HepG2 (cell line): ENCODE measurements at regions not wholly inside any gene's neighbourhood (a gene's known extent, or its start where the extent isn't known, plus 50 kb on each side); places are given as distances from the start of the nearest gene placed in this dataset.

Source experiments
- ATAC-seq: fragments of 200-7000 bp; cut with Tn5 transposase; 3 replicates; pipeline ENCODE4 v1.9.1; 2020; ENCODE audit warnings: mild to moderate bottlenecking, moderate library complexity
- BruUV-seq: library from RNA; stranded (reverse); fragments of 400-500 nt; replicated peaks from 2 replicates; lab custom pipeline; 2021; lab: Mats Ljungman, UMichigan
- CTCF ChIA-PET: fragments of 300-600 bp; formaldehyde crosslinking; extraction: SDS; loops from one replicate; lab custom pipeline; 2021; ENCODE audit warnings: low total read pairs, inconsistent platforms, low intra/inter-chr PET ratio; lab: Yijun Ruan, JAX
- POLR2A ChIA-PET: fragments of 350-600 bp; sonication (Branson Sonifier 250); formaldehyde crosslinking; loops from one replicate; lab custom pipeline; 2020; ENCODE audit warnings: antibody characterized with exemption, inconsistent platforms; lab: Yijun Ruan, JAX
- DNase-seq: peaks from one replicate; pipeline ENCODE4 v3.0.0-alpha.2; 2015; ENCODE audit warnings: low spot score
- FAIRE-seq: peaks from 3 replicates; lab custom pipeline; 2011; peaks lifted over from hg19 to GRCh38; lab: Jason Lieb, UNC
- H2AFZ ChIP-seq: one replicate; pipeline ENCODE4 v1.6.1; 2011; ENCODE audit warnings: low read length, inconsistent platforms
- H3K27ac ChIP-seq: fragments of 300-600 bp; 3 replicates; pipeline ENCODE4 v1.8.0; 2011; ENCODE audit warnings: mixed run types, mild to moderate bottlenecking, mixed read lengths, low read length, inconsistent platforms; ENCODE audit not compliant: insufficient read depth; ENCODE audit errors: extremely low read length
- H3K27me3 ChIP-seq, 2 experiments: fragments of 200-600 bp in 1 of 2; 2 replicates in 1 of 2; 3 replicates in 1 of 2; pipeline versions ENCODE4 v1.6.0 to v1.8.0; 2011; ENCODE audit warnings: low read length in 2 of 2, mild to moderate bottlenecking in 2 of 2, moderate library complexity in 2 of 2, inconsistent platforms in 1 of 2; ENCODE audit not compliant: insufficient read depth in 2 of 2, control insufficient read depth in 1 of 2
- H3K36me3 ChIP-seq, 2 experiments: fragments of 200-600 bp in 1 of 2; replicated peaks in 1 of 2; 2 replicates in 1 of 2; 3 replicates in 1 of 2; pipeline versions ENCODE4 v1.5.1 to v1.8.0; 2011; ENCODE audit warnings: low read length in 2 of 2, inconsistent platforms in 1 of 2; ENCODE audit not compliant: insufficient read depth in 2 of 2, control insufficient read depth in 1 of 2
- H3K4me1 ChIP-seq: 2 replicates; pipeline ENCODE4 v1.5.1; 2012; ENCODE audit warnings: low read length, inconsistent platforms; ENCODE audit not compliant: insufficient read depth
- H3K4me2 ChIP-seq: 2 replicates; pipeline ENCODE4 v1.6.0; 2011; ENCODE audit warnings: low read depth, low read length, inconsistent platforms
- H3K4me3 ChIP-seq, 3 experiments: fragments of 200-600 bp in 1 of 3; sonication (generic), shearing (Covaris generic) in 1 of 3; replicated peaks in 1 of 3; 2 replicates each; pipeline ENCODE4 v1.5.1; 2011 to 2016; ENCODE audit warnings: low read length in 3 of 3, inconsistent platforms in 2 of 3, low read depth in 2 of 3, mild to moderate bottlenecking in 2 of 3, control low read depth in 1 of 3, mixed read lengths in 1 of 3; ENCODE audit not compliant: insufficient read depth in 1 of 3
- H3K79me2 ChIP-seq: one replicate; pipeline ENCODE4 v1.6.1; 2011; ENCODE audit warnings: low read length, inconsistent platforms; ENCODE audit not compliant: insufficient read depth
- H3K9ac ChIP-seq: 2 replicates; pipeline ENCODE4 v1.6.0; 2011; ENCODE audit warnings: mild to moderate bottlenecking, low read depth, low read length, inconsistent platforms; ENCODE audit not compliant: insufficient read depth
- H3K9me3 ChIP-seq: 2 replicates; pipeline ENCODE4 v1.5.1; 2012; ENCODE audit warnings: mild to moderate bottlenecking, low read length
- H4K20me1 ChIP-seq: 2 replicates; pipeline ENCODE4 v1.6.0; 2011; ENCODE audit warnings: inconsistent platforms, mild to moderate bottlenecking, low read length, moderate library complexity; ENCODE audit not compliant: insufficient read depth
- KDM3A ChIP-seq: IDR thresholded peaks from 2 replicates; pipeline ENCODE4 v1.6.1; 2018; ENCODE audit warnings: low read depth, missing compliant biosample characterization
- MTA3 ChIP-seq: sonication (generic); formaldehyde crosslinking; IDR thresholded peaks from 2 replicates; pipeline ENCODE4 v1.4.0; 2020; ENCODE audit warnings: missing genetic modification reagents
- NFE2L2 ChIP-seq: fragments of 150-350 bp; IDR thresholded peaks from 2 replicates; pipeline ENCODE4 v1.6.1; 2014; ENCODE audit warnings: low read length
- NR0B2 ChIP-seq: sonication (generic); formaldehyde crosslinking; IDR thresholded peaks from 2 replicates; pipeline ENCODE4 v1.4.0; 2020; ENCODE audit warnings: mild to moderate bottlenecking, missing genetic modification reagents
- POLR2AphosphoS2 ChIP-seq: IDR thresholded peaks from 2 replicates; pipeline ENCODE4 v1.6.1; 2011; ENCODE audit warnings: low read depth, low read length, improper control_type of control experiment
- U2AF2 ChIP-seq: fragments of 200-400 bp; formaldehyde crosslinking; IDR thresholded peaks from 2 replicates; pipeline ENCODE4 v1.6.1; 2017; ENCODE audit warnings: low read depth, mild to moderate bottlenecking, low read length
- ZMAT3 ChIP-seq: sonication (generic); formaldehyde crosslinking; conservative IDR thresholded peaks from 2 replicates; pipeline ENCODE4 v1.7.0; 2021; ENCODE audit warnings: missing genetic modification reagents
- ZNF160 ChIP-seq: sonication (generic); formaldehyde crosslinking; IDR thresholded peaks from 2 replicates; pipeline ENCODE4 v1.8.0; 2022; ENCODE audit warnings: mild to moderate bottlenecking, inconsistent platforms, missing genetic modification reagents
- ZNF317 ChIP-seq: sonication (generic); formaldehyde crosslinking; IDR thresholded peaks from 2 replicates; pipeline ENCODE4 v1.5.0; 2020; ENCODE audit warnings: mild to moderate bottlenecking, missing genetic modification reagents
- ZNF512 ChIP-seq: sonication (generic); formaldehyde crosslinking; IDR thresholded peaks from 2 replicates; pipeline ENCODE4 v1.4.0; 2020; ENCODE audit warnings: mild to moderate bottlenecking, missing genetic modification reagents
- ZNF678 ChIP-seq: sonication (generic); formaldehyde crosslinking; IDR thresholded peaks from 2 replicates; pipeline ENCODE4 v1.4.0; 2020; ENCODE audit warnings: mild to moderate bottlenecking, missing genetic modification reagents
- ZNF761 ChIP-seq: sonication (generic); formaldehyde crosslinking; conservative IDR thresholded peaks from 2 replicates; pipeline ENCODE4 v1.4.0; 2020; ENCODE audit warnings: mild to moderate bottlenecking, missing genetic modification reagents
- WGBS: methylation state at CpG from one replicate; pipeline ENCODE4 v1.1.6; 2017; ENCODE audit warnings: low lambda C conversion rate; 5-methylcytosine and 5-hydroxymethylcytosine counted together
- in situ Hi-C: cut with HindIII; loops from 2 replicates; pipeline ENCODE4 v1.10.0; 2017; ENCODE audit warnings: low pct_unique_long_range_greater_than_20kb; ENCODE audit not compliant: extremely low pct_ligation_motif_present
- intact Hi-C: fragments of 100-400 bp; cut with micrococcal nuclease; formaldehyde crosslinking; loops from one replicate; pipeline ENCODE4 v1.10.0; 2022; ENCODE audit not compliant: unreplicated experiment

- DNase-seq: no peak
- in situ Hi-C loops (no loop called here), intact Hi-C loops (no loop called here)
- no peaks in the 10 kb centered on the region for H3K27me3 ChIP-seq
- no peak overlapping the region for H3K27ac ChIP-seq
- 2% methylated on average over 1 of the region's 1 CpG for WGBS
- no peaks in the 10 kb centered on the region for H3K36me3 ChIP-seq
- FAIRE-seq: no peak
- no peak overlapping the region for H2AFZ ChIP-seq
- H3K9ac ChIP-seq: no peak overlapping the region
- no TSS peak for BruUV-seq
- H4K20me1 ChIP-seq: no peaks in the 10 kb centered on the region
- H3K9me3 ChIP-seq: peaks cover 15% of the 10 kb centered on the region; the same call in 1 of the 2 replicates
- H3K4me2 ChIP-seq: no peak overlapping the region
- TF ChIP-seq KDM3A (CRISPR knock-in tag) (no peak), NR0B2 (CRISPR knock-in tag) (no peak), ZMAT3 (CRISPR knock-in tag) (no peak), ZNF317 (no peak), ZNF160 (CRISPR knock-in tag) (peak; percentile 96)
- TF ChIP-seq, all 625 proteins: peak for 1
- no peak for ATAC-seq
- no peak overlapping the region for H3K4me3 ChIP-seq
- H3K4me1 ChIP-seq: no peaks in the 10 kb centered on the region
- H3K79me2 ChIP-seq: no peaks in the 10 kb centered on the region
- ChIA-PET POLR2A (no interaction called here), CTCF (no interaction called here)
Measured at GRCh38 chr2:145422576-145422975, 902.7 kb upstream of the ZEB2 start.

- Histone ChIP-seq H3K27me3 (no peaks in the 10 kb centered on the region), H2AFZ (no peak overlapping the region), H4K20me1 (no peaks in the 10 kb centered on the region), H3K27ac (no peak overlapping the region), H3K4me3 (no peak overlapping the region), H3K36me3 (no peaks in the 10 kb centered on the region), H3K4me2 (no peak overlapping the region), H3K9ac (no peak overlapping the region), H3K9me3 (peaks cover 15% of the 10 kb centered on the region; the same call in 1 of the 2 replicates), H3K79me2 (no peaks in the 10 kb centered on the region), H3K4me1 (no peaks in the 10 kb centered on the region)
- intact Hi-C loops (no loop called here), in situ Hi-C loops (no loop called here)
- 0% methylated on average over 1 of the region's 1 CpG for WGBS
- ChIA-PET CTCF (no interaction called here), POLR2A (no interaction called here)
- DNase-seq (no peak), ATAC-seq (no peak), FAIRE-seq (no peak)
- BruUV-seq: no TSS peak
- TF ChIP-seq POLR2AphosphoS2: no peak
- no peak for TF ChIP-seq ZNF512 (CRISPR knock-in tag)
- no peak for TF ChIP-seq U2AF2
- TF ChIP-seq ZNF678 (CRISPR knock-in tag): no peak
- TF ChIP-seq NFE2L2: no peak
- TF ChIP-seq ZNF761 (CRISPR knock-in tag): no peak
- no peak for TF ChIP-seq MTA3 (CRISPR knock-in tag)
Measured at GRCh38 chr2:145421841-145422240, 901.9 kb upstream of the ZEB2 start.
